ENCODE measurements at regions not wholly inside any gene's neighbourhood (a gene's known extent, or its start where the extent isn't known, plus 50 kb on each side); places are given as distances from the start of the nearest gene placed in this dataset.

GRCh38 chr5:56501781-56502557 lies 268.8 kb upstream of the ANKRD55 start (continued):
- peak; percentile 52 for TF ChIP-seq HDAC3 (IDR thresholded peaks at IDR 0.05; ENCODE audit: borderline replicate concordance, partially characterized antibody)
- no peak for TF ChIP-seq ZFP36 (IDR thresholded peaks at IDR 0.05; ENCODE audit: low read depth, low read length, partially characterized antibody)

- Histone ChIP-seq H3K79me2 (ENCODE audit: control insufficient read depth, insufficient read depth, low read length) (no peaks in the 10 kb centered on the region), H3K4me2 (ENCODE audit: insufficient read depth, low read length) (no peak overlapping the region), H3K36me3 (ENCODE audit: control insufficient read depth, insufficient read depth, low read length) (no peaks in the 10 kb centered on the region), H3K4me1 (replicated peaks in 1 of 2; ENCODE audit: control insufficient read depth in 2 of 2, insufficient read depth in 2 of 2, low read length in 2 of 2) (peaks cover 3 to 9% of the 10 kb centered on the region in 2 experiments), H3K9ac (ENCODE audit: insufficient read depth in 1 of 2, low read depth in 2 of 2, low read length in 2 of 2) (no peak overlapping the region), H3K27me3 (ENCODE audit: control insufficient read depth in 2 of 2, insufficient read depth in 2 of 2, low read length in 2 of 2) (no peaks in the 10 kb centered on the region), H3K27ac (ENCODE audit: extremely low read depth, low read depth, low read length) (no peak overlapping the region), H3K4me3 (no peak overlapping the region), H3K9me3 (replicated peaks; ENCODE audit: control insufficient read depth, insufficient read depth, low read depth, low read length) (peaks cover 3% of the 10 kb centered on the region; the same call in 1 of the 2 replicates), H3K9me1 (ENCODE audit: control insufficient read depth, insufficient read depth, low read length) (no peaks in the 10 kb centered on the region), H2AFZ (ENCODE audit: low read depth, low read length) (no peak overlapping the region), H4K20me1 (replicated peaks; ENCODE audit: control insufficient read depth, insufficient read depth, low read length) (no peaks in the 10 kb centered on the region)
- BruUV-seq (replicated peaks): no TSS peak
- no peak for DNase-seq (ENCODE audit: extremely low read depth in 1 of 4, low spot score in 3 of 4)
- CTCF ChIA-PET (ENCODE audit: low intra/inter-chr PET ratio): no interaction called here
- in situ Hi-C loops (cut with MboI) (no loop called here), intact Hi-C loops (cut with micrococcal nuclease) (no loop called here)
- WGBS (ENCODE audit: insufficient coverage, low coverage, missing lambda C conversion rate): 43% methylated on average over 5 of the region's 5 CpGs
- FAIRE-seq: no peak
- no peak for ATAC-seq
- TF ChIP-seq ZNF217 (CRISPR knock-in tag; IDR thresholded peaks at IDR 0.05) (no peak), ZKSCAN1 (IDR thresholded peaks at IDR 0.05; ENCODE audit: low read depth, low read length) (no peak), ZNF639 (CRISPR knock-in tag; conservative IDR thresholded peaks at IDR 0.05 in 1 of 2, IDR thresholded peaks at IDR 0.05 in 1 of 2) (no peak), ZNF717 (CRISPR knock-in tag; IDR thresholded peaks at IDR 0.05) (no peak), ZNF586 (CRISPR knock-in tag; conservative IDR thresholded peaks at IDR 0.05) (no peak), ZNF764 (CRISPR knock-in tag; IDR thresholded peaks at IDR 0.05; ENCODE audit: low read depth) (no peak), ETV5 (CRISPR knock-in tag; IDR thresholded peaks at IDR 0.05; ENCODE audit: low read depth) (no peak), ZNF785 (CRISPR knock-in tag; IDR thresholded peaks at IDR 0.05) (no peak), ZNF778 (CRISPR knock-in tag; IDR thresholded peaks at IDR 0.05) (no peak), ELF1 (tag; IDR thresholded peaks at IDR 0.05) (no peak), ZBTB5 (IDR thresholded peaks at IDR 0.05) (no peak), GATAD2B (IDR thresholded peaks at IDR 0.05; ENCODE audit: borderline replicate concordance) (no peak), MCM5 (IDR thresholded peaks at IDR 0.05; ENCODE audit: low read depth) (no peak)
- POLR2A ChIA-PET: interaction anchor here (1.1 kb wide), 1 partner anchor 12 kb away, joined by 3 read pairs; no protein-coding TSS in a partner anchor
Measured at GRCh38 chr5:56499901-56500300, 266.8 kb upstream of the ANKRD55 start.

All from K562 (cell line).